ENCODE measurements at regions not wholly inside any gene's neighbourhood (a gene's known extent, or its start where the extent isn't known, plus 50 kb on each side); places are given as distances from the start of the nearest gene placed in this dataset.

GRCh38 chr2:8536686-8537561 is 144.9 kb upstream of the ID2 start:
- no peak for TF ChIP-seq CTCF (IDR thresholded peaks at IDR 0.05; ENCODE audit: low read depth, low read length, missing input control)
- TF ChIP-seq TAF1 (conservative IDR thresholded peaks at IDR 0.05): no peak
- TF ChIP-seq RAD21 (IDR thresholded peaks at IDR 0.05): no peak
- TF ChIP-seq REST (IDR thresholded peaks at IDR 0.05): no peak
- TF ChIP-seq JUND (IDR thresholded peaks at IDR 0.05): no peak
- no peak for TF ChIP-seq HNF4A (conservative IDR thresholded peaks at IDR 0.05)
- no peak for TF ChIP-seq MAX (IDR thresholded peaks at IDR 0.05)
- TF ChIP-seq YY1 (IDR thresholded peaks at IDR 0.05): no peak
- no peak for TF ChIP-seq GABPA (IDR thresholded peaks at IDR 0.05 in 1 of 2, conservative IDR thresholded peaks at IDR 0.05 in 1 of 2)
- no peak for TF ChIP-seq ZBTB33 (IDR thresholded peaks at IDR 0.05)
- peak; percentile 64 for TF ChIP-seq NR2F2 (IDR thresholded peaks at IDR 0.05)
- no peak for TF ChIP-seq EGR1 (IDR thresholded peaks at IDR 0.05; ENCODE audit: low read depth in 2 of 2)
- TF ChIP-seq ATF3 (IDR thresholded peaks at IDR 0.05): no peak
- no peak for TF ChIP-seq RXRA (IDR thresholded peaks at IDR 0.05)
